WTC11 (cell line): ENCODE measurements at regions not wholly inside any gene's neighbourhood (a gene's known extent, or its start where the extent isn't known, plus 50 kb on each side); places are given as distances from the start of the nearest gene placed in this dataset.

ENCODE experiments used
- ATF3 ChIP-seq: sonication (generic); formaldehyde crosslinking; conservative IDR thresholded peaks from 2 replicates; pipeline ENCODE4 v1.8.1; 2022; ENCODE audit warnings: mild to moderate bottlenecking, missing genetic modification reagents
- CREM ChIP-seq: sonication (generic); formaldehyde crosslinking; IDR thresholded peaks from 2 replicates; pipeline ENCODE4 v1.8.1; 2022; ENCODE audit warnings: mild to moderate bottlenecking, missing genetic modification reagents, moderate library complexity
- CTCF ChIP-seq: fragments of 200-600 bp; IDR thresholded peaks from 2 replicates; pipeline ENCODE4 v1.8.0; 2022; ENCODE audit warnings: antibody characterized with exemption
- ELF4 ChIP-seq: sonication (generic); formaldehyde crosslinking; IDR thresholded peaks from 2 replicates; pipeline ENCODE4 v1.8.1; 2022; ENCODE audit warnings: low read depth, mild to moderate bottlenecking, moderate library complexity, missing genetic modification reagents
- FOXP1 ChIP-seq: sonication (generic); formaldehyde crosslinking; IDR thresholded peaks from 2 replicates; pipeline ENCODE4 v1.8.0; 2022; ENCODE audit warnings: missing genetic modification reagents, mild to moderate bottlenecking, moderate library complexity, borderline replicate concordance
- NFYB ChIP-seq: sonication (generic); formaldehyde crosslinking; conservative IDR thresholded peaks from 2 replicates; pipeline ENCODE4 v1.8.0; 2022; ENCODE audit warnings: low read depth, missing genetic modification reagents
- TEAD1 ChIP-seq: sonication (generic); formaldehyde crosslinking; IDR thresholded peaks from 2 replicates; pipeline ENCODE4 v1.8.0; 2022; ENCODE audit warnings: mild to moderate bottlenecking, missing genetic modification reagents
- TF ChIP-seq, protein P1 (sequence below): sonication (generic); formaldehyde crosslinking; IDR thresholded peaks from 2 replicates; pipeline ENCODE4 v1.8.1; 2023; ENCODE audit warnings: mild to moderate bottlenecking, missing genetic modification reagents
- TF ChIP-seq, protein P2 (sequence below): sonication (generic); formaldehyde crosslinking; IDR thresholded peaks from 2 replicates; pipeline ENCODE4 v1.8.0; 2022; ENCODE audit warnings: missing genetic modification reagents

- no peak for TF ChIP-seq TEAD1 (CRISPR knock-in tag)
- TF ChIP-seq CTCF = no peak
- TF ChIP-seq, protein P1, sequence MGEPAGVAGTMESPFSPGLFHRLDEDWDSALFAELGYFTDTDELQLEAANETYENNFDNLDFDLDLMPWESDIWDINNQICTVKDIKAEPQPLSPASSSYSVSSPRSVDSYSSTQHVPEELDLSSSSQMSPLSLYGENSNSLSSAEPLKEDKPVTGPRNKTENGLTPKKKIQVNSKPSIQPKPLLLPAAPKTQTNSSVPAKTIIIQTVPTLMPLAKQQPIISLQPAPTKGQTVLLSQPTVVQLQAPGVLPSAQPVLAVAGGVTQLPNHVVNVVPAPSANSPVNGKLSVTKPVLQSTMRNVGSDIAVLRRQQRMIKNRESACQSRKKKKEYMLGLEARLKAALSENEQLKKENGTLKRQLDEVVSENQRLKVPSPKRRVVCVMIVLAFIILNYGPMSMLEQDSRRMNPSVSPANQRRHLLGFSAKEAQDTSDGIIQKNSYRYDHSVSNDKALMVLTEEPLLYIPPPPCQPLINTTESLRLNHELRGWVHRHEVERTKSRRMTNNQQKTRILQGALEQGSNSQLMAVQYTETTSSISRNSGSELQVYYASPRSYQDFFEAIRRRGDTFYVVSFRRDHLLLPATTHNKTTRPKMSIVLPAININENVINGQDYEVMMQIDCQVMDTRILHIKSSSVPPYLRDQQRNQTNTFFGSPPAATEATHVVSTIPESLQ (CRISPR knock-in tag) = no peak
- TF ChIP-seq FOXP1 (CRISPR knock-in tag) = no peak
- no peak for TF ChIP-seq CREM (CRISPR knock-in tag)
- TF ChIP-seq ATF3 (CRISPR knock-in tag) = no peak
- TF ChIP-seq ELF4 = no peak
- TF ChIP-seq, protein P2, sequence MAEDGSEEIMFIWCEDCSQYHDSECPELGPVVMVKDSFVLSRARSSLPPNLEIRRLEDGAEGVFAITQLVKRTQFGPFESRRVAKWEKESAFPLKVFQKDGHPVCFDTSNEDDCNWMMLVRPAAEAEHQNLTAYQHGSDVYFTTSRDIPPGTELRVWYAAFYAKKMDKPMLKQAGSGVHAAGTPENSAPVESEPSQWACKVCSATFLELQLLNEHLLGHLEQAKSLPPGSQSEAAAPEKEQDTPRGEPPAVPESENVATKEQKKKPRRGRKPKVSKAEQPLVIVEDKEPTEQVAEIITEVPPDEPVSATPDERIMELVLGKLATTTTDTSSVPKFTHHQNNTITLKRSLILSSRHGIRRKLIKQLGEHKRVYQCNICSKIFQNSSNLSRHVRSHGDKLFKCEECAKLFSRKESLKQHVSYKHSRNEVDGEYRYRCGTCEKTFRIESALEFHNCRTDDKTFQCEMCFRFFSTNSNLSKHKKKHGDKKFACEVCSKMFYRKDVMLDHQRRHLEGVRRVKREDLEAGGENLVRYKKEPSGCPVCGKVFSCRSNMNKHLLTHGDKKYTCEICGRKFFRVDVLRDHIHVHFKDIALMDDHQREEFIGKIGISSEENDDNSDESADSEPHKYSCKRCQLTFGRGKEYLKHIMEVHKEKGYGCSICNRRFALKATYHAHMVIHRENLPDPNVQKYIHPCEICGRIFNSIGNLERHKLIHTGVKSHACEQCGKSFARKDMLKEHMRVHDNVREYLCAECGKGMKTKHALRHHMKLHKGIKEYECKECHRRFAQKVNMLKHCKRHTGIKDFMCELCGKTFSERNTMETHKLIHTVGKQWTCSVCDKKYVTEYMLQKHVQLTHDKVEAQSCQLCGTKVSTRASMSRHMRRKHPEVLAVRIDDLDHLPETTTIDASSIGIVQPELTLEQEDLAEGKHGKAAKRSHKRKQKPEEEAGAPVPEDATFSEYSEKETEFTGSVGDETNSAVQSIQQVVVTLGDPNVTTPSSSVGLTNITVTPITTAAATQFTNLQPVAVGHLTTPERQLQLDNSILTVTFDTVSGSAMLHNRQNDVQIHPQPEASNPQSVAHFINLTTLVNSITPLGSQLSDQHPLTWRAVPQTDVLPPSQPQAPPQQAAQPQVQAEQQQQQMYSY = no peak
- no peak for TF ChIP-seq NFYB
These were observed 466.6 kb downstream of the GALR1 start for GRCh38 chr18:77716282-77716681.
